D721Med (cell line): ENCODE measurements at regions not wholly inside any gene's neighbourhood (a gene's known extent, or its start where the extent isn't known, plus 50 kb on each side); places are given as distances from the start of the nearest gene placed in this dataset.

Experiments
- DNase-seq: peaks from one replicate; pipeline ENCODE4 v3.0.0; 2011; ENCODE audit warnings: low spot score; ENCODE audit not compliant: insufficient read length
- FAIRE-seq: peaks from 2 replicates; lab custom pipeline; 2011; peaks lifted over from hg19 to GRCh38; lab: Jason Lieb, UNC
- TF ChIP-seq, protein P1 (sequence below): IDR thresholded peaks from 2 replicates; pipeline ENCODE4 v1.5.1; 2012; ENCODE audit warnings: mild to moderate bottlenecking, control low read depth; ENCODE audit not compliant: insufficient read depth; ENCODE audit errors: missing control alignments

DNA sequence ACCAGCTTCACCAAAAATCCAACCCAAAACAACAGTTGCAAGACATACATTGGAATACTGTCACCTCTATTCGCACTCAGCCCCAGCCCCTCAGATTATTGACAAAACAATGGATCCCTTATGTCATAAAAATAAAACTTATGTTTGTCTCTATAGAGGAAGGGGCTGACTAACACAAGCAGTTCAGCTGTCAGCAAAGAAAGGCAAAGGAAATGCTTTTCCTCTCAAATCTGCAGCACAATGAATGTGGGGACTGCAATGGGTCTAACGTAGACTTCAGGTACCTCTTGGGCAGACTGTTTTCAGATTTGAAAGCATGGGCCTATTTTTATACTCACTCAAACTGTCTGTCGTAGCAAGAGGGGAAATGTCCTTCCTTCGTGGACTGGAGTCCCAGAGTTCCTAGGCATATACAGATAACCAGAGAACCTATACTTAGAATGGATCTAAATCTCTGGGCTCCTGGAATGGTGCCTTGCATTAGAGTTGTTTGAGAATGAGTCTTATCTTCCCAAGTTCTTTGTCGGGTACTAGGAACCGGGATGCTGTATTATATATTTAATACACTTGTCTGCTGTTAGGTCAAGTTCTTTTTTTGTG is 307.7 kb upstream of the DDX53 start:
- DNase-seq = no peak
- TF ChIP-seq, protein P1, sequence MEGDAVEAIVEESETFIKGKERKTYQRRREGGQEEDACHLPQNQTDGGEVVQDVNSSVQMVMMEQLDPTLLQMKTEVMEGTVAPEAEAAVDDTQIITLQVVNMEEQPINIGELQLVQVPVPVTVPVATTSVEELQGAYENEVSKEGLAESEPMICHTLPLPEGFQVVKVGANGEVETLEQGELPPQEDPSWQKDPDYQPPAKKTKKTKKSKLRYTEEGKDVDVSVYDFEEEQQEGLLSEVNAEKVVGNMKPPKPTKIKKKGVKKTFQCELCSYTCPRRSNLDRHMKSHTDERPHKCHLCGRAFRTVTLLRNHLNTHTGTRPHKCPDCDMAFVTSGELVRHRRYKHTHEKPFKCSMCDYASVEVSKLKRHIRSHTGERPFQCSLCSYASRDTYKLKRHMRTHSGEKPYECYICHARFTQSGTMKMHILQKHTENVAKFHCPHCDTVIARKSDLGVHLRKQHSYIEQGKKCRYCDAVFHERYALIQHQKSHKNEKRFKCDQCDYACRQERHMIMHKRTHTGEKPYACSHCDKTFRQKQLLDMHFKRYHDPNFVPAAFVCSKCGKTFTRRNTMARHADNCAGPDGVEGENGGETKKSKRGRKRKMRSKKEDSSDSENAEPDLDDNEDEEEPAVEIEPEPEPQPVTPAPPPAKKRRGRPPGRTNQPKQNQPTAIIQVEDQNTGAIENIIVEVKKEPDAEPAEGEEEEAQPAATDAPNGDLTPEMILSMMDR = no peak
- FAIRE-seq = no peak

DNA sequence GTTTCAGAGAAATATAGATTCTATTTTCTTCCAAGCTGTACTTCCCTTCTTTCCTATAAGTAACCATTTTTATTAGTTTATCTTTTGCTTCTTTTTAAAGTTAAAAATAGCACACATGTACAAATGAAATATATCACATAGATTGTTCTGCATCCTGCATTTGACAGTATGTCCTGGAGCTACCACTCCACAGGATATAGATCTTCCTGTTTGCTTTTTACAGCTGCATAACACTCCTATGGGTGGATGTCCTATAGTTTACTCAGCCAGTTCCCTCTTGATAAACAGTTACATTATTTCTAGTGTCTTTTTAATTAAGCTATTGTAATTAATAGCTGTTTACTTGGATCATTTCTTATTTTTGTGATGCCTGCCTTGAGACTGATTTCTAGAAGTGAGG is 301.6 kb upstream of the DDX53 start:
- TF ChIP-seq, protein P1 = no peak
- FAIRE-seq = no peak
- DNase-seq = no peak

DNA sequence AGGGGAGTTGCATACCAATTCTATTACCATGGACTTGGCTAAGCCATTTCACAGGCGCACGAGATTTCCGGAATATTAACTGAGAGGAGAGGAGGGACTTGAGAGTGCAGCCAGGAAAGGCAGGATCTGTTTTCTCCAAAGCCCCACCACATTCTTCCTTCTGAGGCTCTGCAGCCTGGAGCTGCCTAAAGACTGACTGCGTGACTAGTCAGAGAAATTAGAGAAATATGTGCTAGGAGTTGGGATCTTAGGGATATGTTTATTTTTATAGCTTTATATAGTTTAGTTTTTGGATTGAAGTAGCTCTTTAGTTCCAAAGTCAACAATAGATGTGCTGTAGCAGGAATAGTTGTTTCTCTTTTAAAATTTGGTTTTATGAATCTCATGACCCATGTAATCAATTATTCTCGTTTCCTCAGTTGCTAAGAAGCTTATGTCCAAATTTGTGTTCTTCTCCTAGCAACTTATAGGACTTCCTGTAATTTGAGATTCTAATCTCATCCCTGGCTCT is 300.1 kb upstream of the DDX53 start:
- TF ChIP-seq, protein P1 = no peak
- DNase-seq (no peak), FAIRE-seq (no peak)

DNA sequence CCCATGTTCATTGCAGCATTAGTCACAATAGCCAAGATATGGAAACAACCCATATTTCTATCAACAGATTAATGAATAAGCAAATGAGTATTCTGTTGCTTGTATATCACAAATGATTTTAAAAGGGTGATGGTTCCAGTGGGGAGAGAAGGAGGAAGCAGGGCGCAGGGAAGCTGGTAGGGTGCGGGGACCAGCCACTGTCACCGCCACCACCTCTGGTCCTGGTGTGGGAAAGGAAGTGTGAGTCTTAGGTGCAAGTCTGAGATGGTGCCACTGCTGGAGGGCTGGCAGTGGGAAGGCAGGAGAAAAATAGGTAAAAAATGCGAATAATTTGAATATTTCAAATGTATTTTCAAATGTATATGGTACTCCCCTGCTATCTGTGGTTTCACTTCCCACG is 286.8 kb upstream of the DDX53 start:
- TF ChIP-seq, protein P1 = no peak
- no peak for FAIRE-seq
- no peak for DNase-seq

DNA sequence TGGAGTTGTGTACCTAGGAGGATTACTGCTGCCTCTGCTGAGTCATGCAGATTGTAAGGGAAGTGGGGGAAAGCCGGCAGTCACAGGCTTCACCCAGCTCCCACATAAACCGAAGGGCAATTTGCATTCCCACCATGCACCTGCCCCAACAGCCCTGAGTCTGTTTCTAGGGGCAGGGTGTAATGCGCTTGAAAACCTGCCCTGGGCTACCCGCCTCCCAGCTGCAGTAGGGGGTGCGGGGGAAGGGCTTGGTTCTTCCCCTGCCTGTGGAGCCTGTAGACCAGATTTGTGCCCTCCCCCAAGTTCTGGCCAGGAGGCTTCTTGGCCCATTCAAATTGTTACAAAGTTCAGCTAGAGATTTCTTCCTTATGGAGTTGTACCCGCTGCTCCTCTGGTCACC is 269.2 kb upstream of the DDX53 start:
- no peak for FAIRE-seq
- DNase-seq = no peak

GRCh38 chrX:22737541-22737940 is 262.2 kb upstream of the DDX53 start:
- FAIRE-seq (no peak), DNase-seq (no peak)
- TF ChIP-seq, protein P1 = no peak

More for the DNA sequence above, 269.2 kb upstream of the DDX53 start:
- TF ChIP-seq, protein P1 = no peak

DNA sequence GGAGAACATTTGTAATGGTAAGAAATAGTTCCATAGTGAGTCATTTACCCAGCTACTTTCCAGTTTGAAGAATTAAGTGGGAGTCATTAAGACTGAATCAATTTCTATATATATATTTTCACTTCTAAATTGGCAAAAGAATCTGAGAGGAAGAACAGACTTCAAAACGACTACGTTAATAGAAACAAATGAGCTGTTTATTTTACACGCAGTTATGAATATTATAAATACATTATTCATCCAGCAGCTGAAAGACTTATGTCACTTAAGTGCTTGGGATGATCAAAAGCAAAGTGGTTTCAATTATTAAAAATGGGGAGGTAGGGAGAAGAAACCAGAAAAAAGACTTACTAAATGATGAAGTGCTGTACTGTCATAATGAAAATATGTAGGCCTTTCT is 260.5 kb upstream of the DDX53 start:
- no peak for DNase-seq
- FAIRE-seq = no peak
- TF ChIP-seq, protein P1 = no peak
